Karpas-422 (cell line): ENCODE measurements at regions not wholly inside any gene's neighbourhood (a gene's known extent, or its start where the extent isn't known, plus 50 kb on each side); places are given as distances from the start of the nearest gene placed in this dataset. TPM values are rescaled to one million over a fixed set of nuclear protein-coding genes. Genes with fewer than 3 reads are reported as not detected.

ENCODE experiments used
- DNase-seq: peaks from one replicate; pipeline ENCODE4 v3.0.0-alpha.2; 2015
- H2AFZ ChIP-seq: fragments of 200-600 bp; sonication (generic); 2 replicates; pipeline ENCODE4 v1.6.1; 2014; ENCODE audit warnings: antibody characterized with exemption, low read length, mixed read lengths
- H3K27ac ChIP-seq: fragments of 200-600 bp; sonication (generic); 2 replicates; pipeline ENCODE4 v1.5.1; 2014; ENCODE audit warnings: mild to moderate bottlenecking, low read length, moderate library complexity
- H3K27me3 ChIP-seq: fragments of 200-600 bp; sonication (generic); 2 replicates; pipeline ENCODE4 v1.6.1; 2014; ENCODE audit warnings: low read length, mixed read lengths
- H3K36me3 ChIP-seq: fragments of 200-600 bp; sonication (generic); 2 replicates; pipeline ENCODE4 v1.6.1; 2014; ENCODE audit warnings: low read length, mixed read lengths; ENCODE audit not compliant: insufficient read depth
- H3K4me1 ChIP-seq: fragments of 200-600 bp; sonication (generic); 2 replicates; pipeline ENCODE4 v1.6.1; 2014; ENCODE audit warnings: mild to moderate bottlenecking, low read length, mixed read lengths
- H3K4me2 ChIP-seq: fragments of 200-600 bp; sonication (generic); 2 replicates; pipeline ENCODE4 v1.6.1; 2014; ENCODE audit warnings: low read length, low read depth, mild to moderate bottlenecking; ENCODE audit not compliant: poor library complexity, severe bottlenecking
- H3K4me3 ChIP-seq: fragments of 200-600 bp; sonication (generic); 2 replicates; pipeline ENCODE4 v1.5.1; 2014; ENCODE audit warnings: mild to moderate bottlenecking, antibody characterized with exemption, low read length, mixed read lengths
- H3K79me2 ChIP-seq: fragments of 200-600 bp; sonication (generic); 2 replicates; pipeline ENCODE4 v1.6.1; 2014; ENCODE audit warnings: mild to moderate bottlenecking, low read length, mixed read lengths
- H3K9ac ChIP-seq: fragments of 200-600 bp; sonication (generic); 2 replicates; pipeline ENCODE4 v1.6.0; 2014; ENCODE audit warnings: low read length
- H3K9me2 ChIP-seq: fragments of 200-600 bp; sonication (generic), shearing (Covaris generic); replicated peaks from 2 replicates; pipeline ENCODE4 v1.6.0; 2014; ENCODE audit warnings: mild to moderate bottlenecking, low read length, moderate library complexity; ENCODE audit not compliant: insufficient read depth
- H3K9me3 ChIP-seq: fragments of 300-700, 200-600 bp; sonication (generic); 2 replicates; pipeline ENCODE4 v1.6.1; 2014; ENCODE audit warnings: low read length, mixed read lengths
- H4K20me1 ChIP-seq: fragments of 200-600 bp; sonication (generic); 2 replicates; pipeline ENCODE4 v1.6.1; 2014; ENCODE audit warnings: mild to moderate bottlenecking, antibody characterized with exemption, low read length, low read depth; ENCODE audit not compliant: insufficient read depth
- small RNA-seq: library from RNA; depleted of rRNA; stranded (forward); fragments of <200 nt; gene quantifications from one replicate; pipeline ENCODE3, GENCODE V24; 2014

GRCh38 chr2:60693551-60693950 lies 62.5 kb upstream of the PAPOLG start:
- Histone ChIP-seq H3K27me3 (no peaks in the 10 kb centered on the region), H3K9ac (no peak overlapping the region), H3K4me3 (no peak overlapping the region), H3K79me2 (no peaks in the 10 kb centered on the region), H2AFZ (no peak overlapping the region), H3K9me3 (no peaks in the 10 kb centered on the region), H3K4me2 (no peak overlapping the region), H4K20me1 (no peaks in the 10 kb centered on the region), H3K27ac (no peak overlapping the region), H3K36me3 (no peaks in the 10 kb centered on the region), H3K9me2 (no peaks in the 10 kb centered on the region), H3K4me1 (no peaks in the 10 kb centered on the region)
- DNase-seq = no peak

GRCh38 chr2:60695793-60696192 lies 60.3 kb upstream of the PAPOLG start:
- Histone ChIP-seq H3K27me3 (no peaks in the 10 kb centered on the region), H3K79me2 (no peaks in the 10 kb centered on the region)

GRCh38 chr2:60699617-60700016 lies 56.5 kb upstream of the PAPOLG start:
- Histone ChIP-seq H3K9ac (no peak overlapping the region), H3K27me3 (no peaks in the 10 kb centered on the region), H2AFZ (no peak overlapping the region), H3K27ac (no peak overlapping the region), H3K9me2 (no peaks in the 10 kb centered on the region), H3K4me3 (no peak overlapping the region), H3K4me2 (no peak overlapping the region), H4K20me1 (no peaks in the 10 kb centered on the region), H3K4me1 (no peaks in the 10 kb centered on the region), H3K79me2 (no peaks in the 10 kb centered on the region), H3K36me3 (no peaks in the 10 kb centered on the region), H3K9me3 (no peaks in the 10 kb centered on the region)
- peak; percentile 54 for DNase-seq

More at GRCh38 chr2:60695793-60696192, 60.3 kb upstream of the PAPOLG start:
- no peaks in the 10 kb centered on the region for H3K9me3 ChIP-seq
- H3K4me2 ChIP-seq = no peak overlapping the region
- no peak overlapping the region for H2AFZ ChIP-seq
- no peaks in the 10 kb centered on the region for H3K4me1 ChIP-seq
- H3K9me2 ChIP-seq = no peaks in the 10 kb centered on the region
- DNase-seq = no peak
- H3K36me3 ChIP-seq = no peaks in the 10 kb centered on the region
- H3K9ac ChIP-seq = no peak overlapping the region
- no peak overlapping the region for H3K27ac ChIP-seq
- H3K4me3 ChIP-seq = no peak overlapping the region
- no peaks in the 10 kb centered on the region for H4K20me1 ChIP-seq

GRCh38 chr2:60706021-60706420 lies 50.0 kb upstream of the PAPOLG start:
- DNase-seq = no peak
- Histone ChIP-seq H3K36me3 (no peaks in the 10 kb centered on the region), H3K27ac (no peak overlapping the region), H3K4me1 (no peaks in the 10 kb centered on the region), H4K20me1 (no peaks in the 10 kb centered on the region), H3K9me3 (no peaks in the 10 kb centered on the region), H3K9ac (no peak overlapping the region), H3K27me3 (no peaks in the 10 kb centered on the region), H3K9me2 (no peaks in the 10 kb centered on the region), H3K4me3 (no peak overlapping the region), H2AFZ (no peak overlapping the region), H3K79me2 (no peaks in the 10 kb centered on the region), H3K4me2 (no peak overlapping the region)

Small RNA genes in the stretch of these regions (small RNA-seq; reads per million reads assigned to genes)
- not detected for gene RN7SL361P
